HG03432 (cell line): ENCODE measurements at regions not wholly inside any gene's neighbourhood (a gene's known extent, or its start where the extent isn't known, plus 50 kb on each side); places are given as distances from the start of the nearest gene placed in this dataset.

Experiments used
- ATAC-seq: cut with Tn5 transposase; IDR thresholded peaks from one replicate; pipeline ENCODE4 v1.9.1; 2021; ENCODE audit warnings: mild to moderate bottlenecking, moderate library complexity; ENCODE audit not compliant: unreplicated experiment

- no peak for ATAC-seq
These were observed 103.2 kb downstream of the KLF4 start for GRCh38 chr9:107386396-107386795.
